Gastroesophageal sphincter (tissue), 3 donors: ENCODE measurements at regions not wholly inside any gene's neighbourhood (a gene's known extent, or its start where the extent isn't known, plus 50 kb on each side); places are given as distances from the start of the nearest gene placed in this dataset.

ENCODE experiments used
- CTCF ChIP-seq, 4 experiments: fragments of 200-600 bp in 2 of 4; fragments of 450-650 bp in 2 of 4; sonication (generic) in 1 of 4; IDR thresholded peaks; one replicate each; pipeline ENCODE4 v1.5.1; 2017 to 2019; ENCODE audit warnings: antibody characterized with exemption in 4 of 4, mild to moderate bottlenecking in 2 of 4, moderate library complexity in 2 of 4
- EP300 ChIP-seq: sonication (generic); formaldehyde crosslinking; IDR thresholded peaks from one replicate; pipeline ENCODE4 v1.6.1; 2017; ENCODE audit warnings: antibody characterized with exemption, mild to moderate bottlenecking
- POLR2A ChIP-seq, 2 donors: fragments of 450-650 bp; IDR thresholded peaks; one replicate each; pipeline ENCODE4 v1.6.1; 2017; ENCODE audit warnings: antibody characterized with exemption in 2 of 2, mild to moderate bottlenecking in 2 of 2, moderate library complexity in 1 of 2
- POLR2AphosphoS5 ChIP-seq: sonication (generic); formaldehyde crosslinking; IDR thresholded peaks from one replicate; pipeline ENCODE4 v1.6.1; 2017; ENCODE audit warnings: antibody characterized with exemption

- TF ChIP-seq CTCF (IDR thresholded peaks at IDR 0.05) (no peak), POLR2AphosphoS5 (no peak), POLR2A (IDR thresholded peaks at IDR 0.05) (no peak), EP300 (no peak)
Measured at GRCh38 chr9:23215688-23216087, 610.4 kb downstream of the ELAVL2 start.
